ENCODE measurements at regions not wholly inside any gene's neighbourhood (a gene's known extent, or its start where the extent isn't known, plus 50 kb on each side); places are given as distances from the start of the nearest gene placed in this dataset.

- DNase-seq: no peak
Measured at GRCh38 chr6:139919107-139920026, 544.9 kb upstream of the CITED2 start.

- DNase-seq: no peak
Measured at GRCh38 chr6:139917951-139918630, 543.6 kb upstream of the CITED2 start.

- no peak for DNase-seq
Measured at GRCh38 chr6:139914910-139915309, 540.5 kb upstream of the CITED2 start.

- DNase-seq: no peak
Measured at GRCh38 chr6:139912735-139913400, 538.4 kb upstream of the CITED2 start.

GRCh38 chr6:139909992-139910391 lies 535.5 kb upstream of the CITED2 start:
- DNase-seq: no peak

- DNase-seq: no peak
Measured at GRCh38 chr6:139905404-139906052, 531.1 kb upstream of the CITED2 start.

GRCh38 chr6:139904568-139904967 lies 530.1 kb upstream of the CITED2 start:
- no peak for DNase-seq

GRCh38 chr6:139904158-139904533 lies 529.7 kb upstream of the CITED2 start:
- DNase-seq: no peak

GRCh38 chr6:139903411-139904157 lies 529.1 kb upstream of the CITED2 start:
- no peak for DNase-seq

GRCh38 chr6:139895205-139895793 lies 520.9 kb upstream of the CITED2 start:
- DNase-seq: no peak

GRCh38 chr6:139894271-139894670 lies 519.8 kb upstream of the CITED2 start:
- DNase-seq: no peak

- DNase-seq: no peak
Measured at GRCh38 chr6:139891471-139891870, 517.0 kb upstream of the CITED2 start.

GRCh38 chr6:139888681-139889122 lies 514.3 kb upstream of the CITED2 start:
- no peak for DNase-seq

- no peak for DNase-seq
Measured at GRCh38 chr6:139887275-139887674, 512.8 kb upstream of the CITED2 start.

GRCh38 chr6:139886396-139886795 lies 511.9 kb upstream of the CITED2 start:
- no peak for DNase-seq

- DNase-seq: no peak
Measured at GRCh38 chr6:139885909-139886308, 511.5 kb upstream of the CITED2 start.

- no peak for DNase-seq
Measured at GRCh38 chr6:139883776-139884175, 509.3 kb upstream of the CITED2 start.

- DNase-seq: no peak
Measured at GRCh38 chr6:139882977-139883728, 508.7 kb upstream of the CITED2 start.

GRCh38 chr6:139882234-139882633 lies 507.8 kb upstream of the CITED2 start:
- no peak for DNase-seq

- DNase-seq: no peak
Measured at GRCh38 chr6:139881728-139882211, 507.3 kb upstream of the CITED2 start.

GRCh38 chr6:139881236-139881635 lies 506.8 kb upstream of the CITED2 start:
- DNase-seq: no peak

Measured in NCI-H2029 (cell line).